ENCODE measurements at regions not wholly inside any gene's neighbourhood (a gene's known extent, or its start where the extent isn't known, plus 50 kb on each side); places are given as distances from the start of the nearest gene placed in this dataset.

DNA sequence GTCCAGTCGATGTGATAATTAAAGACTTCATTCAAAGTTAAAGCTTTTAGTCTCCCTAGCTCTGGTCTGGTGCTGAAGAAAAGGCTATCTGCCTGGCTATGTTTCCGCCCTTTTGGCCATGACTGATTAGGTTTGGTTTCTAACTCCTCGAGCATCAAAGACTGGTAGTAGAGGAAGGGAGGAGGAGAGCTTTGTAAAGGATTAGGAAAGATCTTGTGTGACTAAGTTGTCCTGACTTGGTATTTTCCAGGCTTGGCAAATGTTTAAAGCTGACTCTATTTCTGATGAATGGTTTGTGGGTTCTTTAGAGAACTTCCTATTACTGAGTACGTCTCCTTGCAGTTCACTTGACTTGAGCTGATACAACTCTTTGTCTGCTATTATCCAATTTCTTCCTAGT is 312.9 kb downstream of the GJA1 start:
- TF ChIP-seq GATA3 (IDR thresholded peaks at IDR 0.05; ENCODE audit: low read depth, low read length) (no peak), GATA2 (IDR thresholded peaks at IDR 0.05; ENCODE audit: low read depth, low read length) (no peak)

Data from SH-SY5Y (cell line).